ENCODE measurements at regions not wholly inside any gene's neighbourhood (a gene's known extent, or its start where the extent isn't known, plus 50 kb on each side); places are given as distances from the start of the nearest gene placed in this dataset.

GRCh38 chr17:45688820-45689219, 95.3 kb upstream of the CRHR1 start:
- DNase-seq: no peak

DNA sequence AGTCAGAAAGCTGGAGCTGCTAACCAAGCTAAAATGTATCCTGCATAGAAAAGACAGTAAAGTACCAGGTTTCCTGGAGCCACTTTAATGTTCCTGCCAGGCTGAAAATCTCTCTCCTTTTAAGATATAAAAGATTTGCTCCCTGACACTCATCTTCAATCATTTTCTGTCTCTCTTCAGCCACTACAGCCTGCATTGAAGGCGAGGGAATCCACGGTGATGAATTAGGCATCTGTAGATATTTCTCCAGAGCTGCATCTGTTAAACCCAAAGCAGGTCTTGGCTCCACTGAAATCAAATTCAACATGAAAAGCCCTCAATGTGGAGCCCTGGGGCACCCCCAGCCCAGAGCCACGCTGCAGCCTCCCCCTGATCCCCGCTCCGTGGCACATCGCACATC, 94.7 kb upstream of the CRHR1 start:
- no peak for DNase-seq

- no peak for DNase-seq
Observed at GRCh38 chr17:45690625-45691275, 93.4 kb upstream of the CRHR1 start.

DNA sequence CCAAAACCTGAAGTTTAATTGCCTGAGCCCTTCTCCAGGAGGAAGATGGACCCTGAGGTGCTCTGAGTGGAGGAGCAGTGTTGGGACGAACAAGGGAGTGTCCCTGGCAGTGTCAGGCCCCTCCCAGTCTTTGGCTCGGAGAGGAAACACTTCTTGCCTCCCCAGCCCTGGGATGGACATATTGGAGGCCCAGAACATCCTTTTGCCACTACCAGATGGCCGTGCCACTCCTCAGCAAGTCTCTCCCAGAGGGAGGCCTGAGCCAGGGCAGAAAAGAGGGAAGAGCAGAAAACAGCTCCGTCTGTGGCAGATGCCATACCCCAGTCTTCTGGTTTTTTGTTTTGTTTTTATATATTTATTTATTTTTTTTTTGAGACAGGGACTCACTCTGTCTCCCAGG, 91.5 kb upstream of the CRHR1 start:
- DNase-seq: no peak

DNA sequence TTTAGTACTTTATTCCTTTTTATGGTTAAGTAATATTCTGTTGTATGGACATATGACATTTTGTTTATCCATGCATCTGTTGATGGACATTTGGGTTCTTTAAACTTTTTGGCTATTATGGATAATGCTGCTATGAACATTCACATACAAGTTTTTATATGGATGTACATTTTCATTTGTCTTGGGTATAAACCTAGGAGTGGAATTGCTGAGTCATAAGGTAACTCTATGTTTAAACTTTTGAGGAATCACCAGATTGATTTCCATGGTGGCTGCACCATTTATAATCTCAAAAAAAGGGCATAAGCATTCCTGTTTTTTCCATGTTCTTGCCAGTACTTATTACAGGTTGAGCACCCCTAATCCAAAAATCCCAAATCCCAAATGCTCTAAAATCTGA, 90.3 kb upstream of the CRHR1 start:
- no peak for DNase-seq

- no peak for DNase-seq
Observed at GRCh38 chr17:45696442-45696841, 87.7 kb upstream of the CRHR1 start.

DNA sequence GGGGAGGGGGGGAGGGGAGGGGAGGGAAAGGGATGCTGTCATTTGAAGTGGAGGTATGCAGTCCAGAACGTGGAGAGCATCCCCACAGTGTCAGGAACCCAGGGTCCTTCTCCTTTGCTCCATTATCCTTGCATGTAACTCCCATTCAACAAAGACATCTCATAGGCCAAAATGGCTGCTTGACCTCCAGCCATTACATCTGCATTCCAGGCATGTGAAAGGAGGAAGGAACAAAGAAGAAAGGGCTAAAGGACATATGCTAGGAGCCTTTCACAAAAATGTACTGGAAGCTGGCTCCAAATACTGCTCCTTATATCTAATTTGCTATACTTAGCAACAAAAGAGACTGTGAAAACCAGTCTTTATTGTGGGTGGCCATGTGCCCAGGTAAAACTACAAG, 87.0 kb upstream of the CRHR1 start:
- DNase-seq: no peak

GRCh38 chr17:45700171-45701090, 83.7 kb upstream of the CRHR1 start:
- no peak for DNase-seq

DNA sequence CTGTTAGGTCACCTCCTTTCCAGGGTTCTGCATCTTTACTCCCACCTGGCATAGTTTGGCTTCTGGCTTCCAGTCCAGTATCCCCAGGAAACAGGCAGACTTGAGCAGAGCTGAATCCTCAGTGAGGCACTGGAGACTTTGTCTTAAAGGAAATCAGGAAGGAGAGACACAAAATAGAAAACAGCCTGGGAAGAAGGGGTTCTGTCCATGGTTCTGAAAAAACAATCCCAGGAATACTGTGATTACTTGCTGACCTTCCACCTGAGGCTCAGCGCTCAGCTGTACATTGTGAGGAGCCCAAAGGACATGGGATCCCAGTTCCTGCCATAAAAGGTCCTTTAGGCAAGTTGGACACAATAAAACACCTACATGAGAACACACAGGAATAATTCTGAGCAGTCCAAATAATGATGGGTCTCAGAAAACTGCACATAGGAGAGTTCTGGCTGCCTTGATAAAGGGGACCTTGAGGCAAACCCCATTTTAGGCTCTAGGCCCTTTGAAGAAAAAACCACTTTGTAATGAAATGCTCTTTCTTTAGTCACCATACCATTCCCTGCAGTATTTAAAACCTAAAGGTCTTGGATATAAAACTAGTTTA, 81.4 kb upstream of the CRHR1 start:
- no peak for DNase-seq

DNA sequence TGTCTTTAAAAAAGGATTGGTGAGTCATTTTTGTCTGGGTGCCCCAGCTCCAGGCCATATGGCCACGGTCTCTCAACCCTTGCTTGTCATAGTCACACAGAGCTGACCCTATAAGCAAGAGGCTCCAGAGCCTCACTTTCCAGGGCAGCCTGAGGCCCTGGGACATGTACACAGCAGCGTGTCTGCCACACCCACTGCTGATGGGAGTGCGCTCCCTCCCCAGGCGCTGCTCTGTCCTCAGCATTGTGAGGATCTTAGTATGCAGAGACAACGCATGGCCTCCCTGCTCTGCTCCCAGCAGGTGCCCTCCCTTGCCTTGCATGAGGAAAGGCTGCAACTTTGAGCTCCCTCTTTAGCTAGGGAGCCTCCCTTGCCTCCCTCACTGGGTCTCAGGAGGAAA, 80.8 kb upstream of the CRHR1 start:
- DNase-seq: no peak

GRCh38 chr17:45703806-45704205, 80.3 kb upstream of the CRHR1 start:
- DNase-seq: no peak

DNA sequence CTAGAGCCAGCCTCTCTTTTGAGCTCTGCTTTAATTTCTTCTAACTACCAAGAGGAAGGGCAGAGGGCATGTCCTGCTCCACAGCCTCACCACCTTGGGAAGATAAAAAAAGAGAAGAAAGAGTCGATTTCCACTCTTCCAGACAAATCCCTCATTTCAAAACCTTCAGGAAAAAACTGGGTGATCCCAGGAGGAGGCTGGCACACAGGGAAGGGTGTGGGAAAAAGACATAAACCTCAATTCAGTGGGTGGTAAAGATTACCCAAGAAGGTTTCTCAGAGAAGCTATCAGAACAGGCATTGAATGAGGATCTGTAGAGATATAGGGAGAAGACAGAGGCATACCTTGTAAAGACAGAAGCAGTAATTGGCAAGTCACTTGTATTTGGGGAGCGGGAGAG, 79.9 kb upstream of the CRHR1 start:
- no peak for DNase-seq

GRCh38 chr17:45705123-45706009, 78.8 kb upstream of the CRHR1 start:
- no peak for DNase-seq

GRCh38 chr17:45706033-45706432, 78.1 kb upstream of the CRHR1 start:
- DNase-seq: no peak

DNA sequence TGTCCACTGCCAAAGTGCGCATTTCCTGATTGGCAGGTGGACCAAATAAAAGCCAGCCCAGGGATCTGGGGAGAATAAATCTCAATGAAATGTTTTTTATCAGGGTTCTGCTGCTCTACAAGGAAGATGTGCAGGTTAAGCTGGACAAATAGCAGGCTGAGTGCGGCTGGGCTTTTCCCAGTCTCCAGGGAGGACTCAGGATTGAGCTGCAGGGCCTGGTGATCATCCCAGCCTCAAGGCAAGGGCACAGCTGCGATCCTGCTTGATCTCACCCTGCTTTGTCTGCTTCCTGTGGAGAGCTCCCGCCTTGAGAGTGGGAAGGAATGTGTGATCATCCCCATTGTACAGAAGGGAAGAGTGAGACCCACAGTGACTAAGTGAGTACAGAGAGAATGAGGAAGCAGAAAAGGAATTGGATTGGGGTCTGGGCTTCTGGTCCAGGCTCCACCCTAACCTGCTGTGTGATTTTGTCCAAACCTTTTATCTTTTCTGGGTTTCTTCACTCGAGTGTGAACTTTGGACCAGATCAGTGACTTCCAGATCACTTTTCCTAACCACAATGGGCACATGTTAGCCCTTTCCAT, 75.3 kb upstream of the CRHR1 start:
- DNase-seq: no peak

DNA sequence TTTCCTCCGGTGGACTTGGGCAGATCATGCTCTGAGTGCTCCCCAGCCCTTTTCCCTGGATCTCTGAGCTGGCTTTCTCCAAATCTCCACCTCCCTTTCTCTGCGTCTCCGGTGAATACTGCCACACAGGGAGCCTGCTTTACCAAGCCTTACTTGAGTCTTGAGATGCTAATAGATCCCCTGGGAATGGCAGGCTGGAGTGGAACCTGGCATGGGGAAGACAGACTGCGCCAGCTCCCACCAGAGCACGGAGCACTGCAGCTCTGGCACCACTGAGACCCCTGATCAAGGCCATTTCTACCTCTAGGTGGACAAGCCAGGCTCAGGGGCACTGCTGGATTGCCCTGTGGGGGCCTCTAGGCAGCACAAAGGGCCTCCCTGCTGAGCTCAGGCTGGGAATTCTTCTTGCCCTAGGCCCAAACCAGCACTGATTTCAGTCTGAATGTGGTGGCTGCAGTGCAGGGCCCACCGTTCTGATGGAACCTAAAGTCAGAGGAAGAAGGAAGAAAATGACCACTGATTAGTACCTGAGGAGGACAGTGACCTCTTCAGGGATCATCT, 74.3 kb upstream of the CRHR1 start:
- DNase-seq: no peak

DNA sequence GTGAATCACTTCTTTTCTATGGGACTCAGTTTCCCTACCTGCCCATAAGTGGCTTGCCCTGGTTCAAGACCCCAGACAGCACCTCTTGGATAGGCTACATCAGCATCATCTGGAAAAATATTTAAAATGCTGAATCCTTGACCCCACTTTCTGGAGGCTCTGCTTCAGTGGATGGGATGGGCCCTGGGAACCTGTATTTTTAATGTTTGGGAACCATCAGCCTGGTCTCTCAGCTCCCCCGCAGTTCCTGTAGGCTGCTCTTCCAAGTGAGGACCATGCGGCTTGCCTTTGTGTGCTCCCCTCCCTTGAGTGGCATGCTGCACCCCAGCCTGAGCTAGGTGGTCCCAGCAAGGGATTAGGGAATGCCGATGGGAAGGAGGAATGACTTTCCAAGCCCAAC, 68.3 kb upstream of the CRHR1 start:
- no peak for DNase-seq

DNA sequence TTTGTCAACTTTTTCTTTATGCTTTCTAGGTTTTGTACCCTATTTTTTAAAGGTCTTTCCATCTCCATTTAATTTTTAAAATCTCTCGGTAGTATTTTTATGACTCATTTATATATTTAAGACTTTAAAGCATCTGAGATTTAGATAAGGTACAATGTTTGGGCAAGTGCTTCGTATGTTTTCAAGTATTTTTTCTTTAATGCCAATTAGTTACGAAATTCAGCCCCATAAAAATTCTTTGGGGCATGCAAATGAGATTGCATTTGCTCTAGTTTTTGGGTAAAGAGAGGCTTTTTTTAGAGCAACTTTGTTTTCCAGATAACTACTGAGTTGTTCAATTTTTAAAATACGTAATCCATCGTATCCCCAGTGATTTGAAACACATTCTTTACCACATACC, 65.3 kb upstream of the CRHR1 start:
- no peak for DNase-seq

DNA sequence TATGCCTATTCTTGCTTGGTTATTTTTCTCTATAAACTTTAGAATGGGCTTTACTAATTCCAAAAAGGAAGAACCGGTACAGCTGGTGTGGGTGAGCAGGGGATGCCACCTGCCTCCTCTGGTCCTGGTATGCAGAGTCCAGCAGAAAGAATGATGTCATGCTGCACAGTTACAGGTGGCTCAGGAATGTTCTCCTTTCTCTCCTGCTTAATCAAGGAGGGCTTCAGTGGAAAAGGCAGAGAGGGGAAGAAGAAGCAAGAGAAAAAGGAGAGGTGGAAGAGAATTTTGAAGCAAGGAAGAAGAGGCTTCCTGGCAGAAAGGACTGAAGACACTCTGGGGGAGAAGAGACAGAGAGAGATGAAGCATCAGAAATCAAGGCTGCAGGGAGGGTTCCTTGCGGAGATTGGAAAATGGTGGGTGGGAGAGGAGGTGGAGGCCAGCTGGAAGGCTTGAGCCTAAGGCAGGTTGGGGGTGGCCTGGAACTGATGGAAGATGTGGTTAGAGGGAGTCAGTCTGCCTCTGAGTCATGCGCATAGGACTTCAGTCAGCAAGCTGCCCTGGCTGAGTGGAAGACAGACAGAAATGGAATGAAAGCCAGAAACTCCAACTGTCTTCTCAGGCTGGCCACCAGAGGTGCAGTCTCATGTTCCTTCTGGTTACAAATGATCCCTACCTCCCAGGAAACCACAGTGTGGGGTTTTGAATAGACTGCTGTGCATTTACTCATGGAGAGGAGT, 64.6 kb upstream of the CRHR1 start:
- no peak for DNase-seq

- no peak for DNase-seq
Observed at GRCh38 chr17:45720386-45720785, 63.7 kb upstream of the CRHR1 start.

- no peak for DNase-seq
Observed at GRCh38 chr17:45722161-45722560, 62.0 kb upstream of the CRHR1 start.
